OCI-LY1 (cell line): ENCODE measurements at regions not wholly inside any gene's neighbourhood (a gene's known extent, or its start where the extent isn't known, plus 50 kb on each side); places are given as distances from the start of the nearest gene placed in this dataset.
"Not testable (repeated sequence)": the region's sequence is repeated elsewhere in the genome, so short reads cannot be mapped to it uniquely, and the experiment has no call there.

ENCODE experiments used
- H2AFZ ChIP-seq: fragments of 200-600 bp; sonication (generic), shearing (Covaris generic); 2 replicates; pipeline ENCODE4 v1.6.0; 2014; ENCODE audit warnings: antibody characterized with exemption, mild to moderate bottlenecking, low read length
- H3F3A ChIP-seq: fragments of 200-600 bp; sonication (generic), shearing (Covaris generic); 2 replicates; pipeline ENCODE4 v1.6.0; 2014; ENCODE audit warnings: mild to moderate bottlenecking, antibody characterized with exemption, low read length, moderate library complexity; ENCODE audit not compliant: insufficient read depth
- H3K27ac ChIP-seq: fragments of 200-600 bp; sonication (generic); 2 replicates; pipeline ENCODE4 v1.5.1; 2014; ENCODE audit warnings: low read length, mixed run types, mild to moderate bottlenecking, low read depth; ENCODE audit not compliant: poor library complexity, severe bottlenecking
- H3K27me3 ChIP-seq: fragments of 200-600 bp; sonication (generic); 2 replicates; pipeline ENCODE4 v1.6.0; 2014; ENCODE audit warnings: antibody characterized with exemption, mild to moderate bottlenecking, low read length, moderate library complexity; ENCODE audit not compliant: insufficient read depth
- H3K36me3 ChIP-seq: fragments of 200-600 bp; sonication (generic); 2 replicates; pipeline ENCODE4 v1.6.1; 2014; ENCODE audit warnings: mild to moderate bottlenecking, antibody characterized with exemption, low read length, moderate library complexity, mixed read lengths; ENCODE audit not compliant: insufficient read depth
- H3K4me1 ChIP-seq: fragments of 200-600 bp; sonication (generic); 2 replicates; pipeline ENCODE4 v1.5.1; 2014; ENCODE audit warnings: mild to moderate bottlenecking, low read length, moderate library complexity; ENCODE audit not compliant: insufficient read depth, severe bottlenecking
- H3K4me2 ChIP-seq: fragments of 200-600 bp; sonication (generic), shearing (Covaris generic); 2 replicates; pipeline ENCODE4 v1.6.1; 2014; ENCODE audit warnings: low read length
- H3K4me3 ChIP-seq: fragments of 200-600 bp; sonication (generic); 2 replicates; pipeline ENCODE4 v1.5.1; 2014; ENCODE audit warnings: low read length, low read depth, mild to moderate bottlenecking, mixed read lengths; ENCODE audit not compliant: poor library complexity, severe bottlenecking
- H3K79me2 ChIP-seq: fragments of 200-600 bp; shearing (Covaris generic); 2 replicates; pipeline ENCODE4 v1.6.1; 2016; ENCODE audit warnings: mixed run types, low read length, mixed read lengths; ENCODE audit not compliant: insufficient read depth
- H3K9ac ChIP-seq: fragments of 200-600 bp; sonication (generic), shearing (Covaris generic); 2 replicates; pipeline ENCODE4 v1.6.1; 2014; ENCODE audit warnings: mild to moderate bottlenecking, low read length, mixed read lengths
- H3K9me2 ChIP-seq: fragments of 200-600 bp; sonication (generic), shearing (Covaris generic); 2 replicates; pipeline ENCODE4 v1.6.1; 2014; ENCODE audit warnings: low read depth, mild to moderate bottlenecking, low read length, mixed read lengths
- H3K9me3 ChIP-seq: fragments of 200-600 bp; shearing (Covaris generic); 2 replicates; pipeline ENCODE4 v1.6.1; 2014; ENCODE audit warnings: low read length, mixed read lengths
- H4K20me1 ChIP-seq: fragments of 200-600 bp; sonication (generic), shearing (Covaris generic); 2 replicates; pipeline ENCODE4 v1.6.0; 2016; ENCODE audit warnings: mild to moderate bottlenecking, low read length; ENCODE audit not compliant: insufficient read depth
- EZH2 ChIP-seq: fragments of 200-600 bp; sonication (generic), shearing (Covaris generic); IDR thresholded peaks from 2 replicates; pipeline ENCODE4 v1.8.0; 2017; ENCODE audit warnings: borderline replicate concordance, mixed run types, mild to moderate bottlenecking, antibody characterized with exemption, low read length, moderate library complexity, mixed read lengths
- TF ChIP-seq, protein P1 (sequence below): fragments of 200-600 bp; sonication (generic), shearing (Covaris generic); IDR thresholded peaks from 2 replicates; pipeline ENCODE4 v1.5.1; 2017; ENCODE audit warnings: mild to moderate bottlenecking, antibody characterized with exemption, low read length, moderate library complexity, mixed read lengths

DNA sequence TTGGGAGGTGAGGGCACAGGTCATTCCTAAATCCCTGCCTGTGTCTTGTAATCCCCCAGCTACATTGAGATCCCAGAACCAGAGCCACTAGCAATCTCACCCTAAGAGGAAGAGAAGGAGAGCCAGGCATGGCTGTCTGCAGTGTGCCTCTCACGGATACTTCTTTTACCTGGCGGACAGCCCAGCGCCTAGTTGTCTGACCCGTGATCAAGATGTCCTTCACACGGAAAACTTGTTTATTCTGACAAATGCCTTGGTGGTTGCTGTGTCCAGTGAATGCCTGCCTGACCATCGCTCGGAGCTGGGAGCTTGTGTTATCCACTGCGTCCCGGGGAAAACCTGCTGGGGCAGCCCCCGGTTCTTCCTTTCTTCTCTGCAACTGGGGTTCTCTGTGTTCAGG, 140.5 kb upstream of the WSCD1 start:
- TF ChIP-seq EZH2: no peak
- TF ChIP-seq, protein P1, sequence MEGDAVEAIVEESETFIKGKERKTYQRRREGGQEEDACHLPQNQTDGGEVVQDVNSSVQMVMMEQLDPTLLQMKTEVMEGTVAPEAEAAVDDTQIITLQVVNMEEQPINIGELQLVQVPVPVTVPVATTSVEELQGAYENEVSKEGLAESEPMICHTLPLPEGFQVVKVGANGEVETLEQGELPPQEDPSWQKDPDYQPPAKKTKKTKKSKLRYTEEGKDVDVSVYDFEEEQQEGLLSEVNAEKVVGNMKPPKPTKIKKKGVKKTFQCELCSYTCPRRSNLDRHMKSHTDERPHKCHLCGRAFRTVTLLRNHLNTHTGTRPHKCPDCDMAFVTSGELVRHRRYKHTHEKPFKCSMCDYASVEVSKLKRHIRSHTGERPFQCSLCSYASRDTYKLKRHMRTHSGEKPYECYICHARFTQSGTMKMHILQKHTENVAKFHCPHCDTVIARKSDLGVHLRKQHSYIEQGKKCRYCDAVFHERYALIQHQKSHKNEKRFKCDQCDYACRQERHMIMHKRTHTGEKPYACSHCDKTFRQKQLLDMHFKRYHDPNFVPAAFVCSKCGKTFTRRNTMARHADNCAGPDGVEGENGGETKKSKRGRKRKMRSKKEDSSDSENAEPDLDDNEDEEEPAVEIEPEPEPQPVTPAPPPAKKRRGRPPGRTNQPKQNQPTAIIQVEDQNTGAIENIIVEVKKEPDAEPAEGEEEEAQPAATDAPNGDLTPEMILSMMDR: no peak
- Histone ChIP-seq H3K4me1 (no peaks in the 10 kb centered on the region), H3K9me3 (no peaks in the 10 kb centered on the region), H3K36me3 (no peaks in the 10 kb centered on the region), H2AFZ (no peak overlapping the region), H3K9ac (no peak overlapping the region), H3K9me2 (no peaks in the 10 kb centered on the region), H3K4me3 (no peak overlapping the region), H3K4me2 (no peak overlapping the region), H3F3A (no peaks in the 10 kb centered on the region), H3K79me2 (no peaks in the 10 kb centered on the region), H4K20me1 (no peaks in the 10 kb centered on the region), H3K27ac (no peak overlapping the region), H3K27me3 (no peaks in the 10 kb centered on the region)

DNA sequence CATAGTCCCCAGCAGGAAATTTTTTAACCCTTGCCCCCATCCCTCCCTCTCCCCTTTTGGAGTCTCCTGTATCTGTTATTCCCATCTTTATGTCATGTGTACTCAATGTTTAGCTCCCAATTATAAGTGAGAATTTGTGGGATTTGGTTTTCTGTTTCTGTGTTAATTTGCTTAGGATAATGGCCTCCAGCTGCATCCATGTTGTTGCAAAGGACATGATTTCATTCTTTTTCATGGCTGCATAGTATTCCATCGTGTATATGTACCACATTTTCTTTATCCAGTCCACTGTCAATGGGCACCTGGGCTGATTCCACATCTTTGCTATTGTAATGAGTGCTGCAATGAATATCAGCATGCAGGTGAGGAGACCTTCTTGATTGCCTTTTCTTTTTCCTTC, 139.6 kb upstream of the WSCD1 start:
- not testable (repeated sequence) for H3K4me1 ChIP-seq, H3K4me3 ChIP-seq, H3F3A ChIP-seq

DNA sequence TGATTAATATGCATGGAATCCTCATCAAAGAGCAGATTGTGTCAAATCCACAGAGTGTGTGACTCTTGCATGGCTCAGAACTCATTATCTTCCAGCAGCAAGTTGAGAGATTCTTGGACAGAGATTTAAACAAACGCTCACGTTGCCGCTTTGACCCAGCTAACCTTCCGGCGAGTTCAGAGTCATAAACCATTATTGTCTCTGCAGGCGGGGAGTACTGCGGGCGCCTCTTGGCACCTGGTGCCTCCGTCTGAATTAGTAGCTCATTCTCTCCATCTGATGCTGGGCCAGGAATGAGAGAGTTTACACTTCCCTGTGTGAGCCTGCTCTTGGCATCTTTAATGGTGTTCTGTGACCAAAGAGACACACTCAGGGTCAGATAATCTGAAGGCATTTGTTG, 138.6 kb upstream of the WSCD1 start:
- H3K9me2 ChIP-seq: no peaks in the 10 kb centered on the region
- TF ChIP-seq EZH2: no peak
- TF ChIP-seq, protein P1: no peak
- H3K4me2 ChIP-seq: no peak overlapping the region
- H3K27me3 ChIP-seq: no peaks in the 10 kb centered on the region
- no peak overlapping the region for H3K27ac ChIP-seq
- no peaks in the 10 kb centered on the region for H3K36me3 ChIP-seq
- H3K9ac ChIP-seq: no peak overlapping the region
- H3F3A ChIP-seq: no peaks in the 10 kb centered on the region
- no peaks in the 10 kb centered on the region for H3K4me1 ChIP-seq
- no peak overlapping the region for H2AFZ ChIP-seq
- H3K79me2 ChIP-seq: no peaks in the 10 kb centered on the region
- H3K9me3 ChIP-seq: no peaks in the 10 kb centered on the region
- no peaks in the 10 kb centered on the region for H4K20me1 ChIP-seq
- no peak overlapping the region for H3K4me3 ChIP-seq

More for the DNA sequence above, 139.6 kb upstream of the WSCD1 start:
- not testable (repeated sequence) for H3K4me2 ChIP-seq, H4K20me1 ChIP-seq, H3K36me3 ChIP-seq, H3K9ac ChIP-seq, H3K79me2 ChIP-seq, H3K27me3 ChIP-seq, H3K27ac ChIP-seq, H3K9me2 ChIP-seq, H2AFZ ChIP-seq, H3K9me3 ChIP-seq

DNA sequence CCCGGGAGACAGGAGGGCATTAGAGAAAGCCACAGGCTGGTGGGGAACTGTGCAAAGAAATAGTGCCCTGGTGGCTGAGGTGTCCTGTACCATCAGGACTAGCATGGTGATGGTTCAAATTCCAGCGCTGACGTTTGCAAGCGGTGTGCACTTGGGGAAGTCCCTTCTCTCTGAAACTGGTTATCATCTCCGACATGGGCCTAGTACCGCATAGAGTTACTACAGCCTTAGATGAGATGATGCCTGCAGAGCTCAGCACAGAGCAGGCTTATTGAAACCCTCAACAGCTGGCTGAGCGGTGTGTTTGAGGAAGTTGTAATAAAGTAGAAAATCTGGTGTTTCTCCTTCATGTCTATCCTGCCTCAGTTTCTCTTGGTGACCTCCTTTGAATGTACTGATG, 136.7 kb upstream of the WSCD1 start:
- Histone ChIP-seq H3K9me2 (no peaks in the 10 kb centered on the region), H3K9ac (no peak overlapping the region), H3K4me3 (no peak overlapping the region), H3K36me3 (no peaks in the 10 kb centered on the region), H4K20me1 (no peaks in the 10 kb centered on the region), H3K27me3 (no peaks in the 10 kb centered on the region), H3K27ac (no peak overlapping the region), H3K79me2 (no peaks in the 10 kb centered on the region), H3F3A (no peaks in the 10 kb centered on the region), H2AFZ (no peak overlapping the region), H3K9me3 (no peaks in the 10 kb centered on the region), H3K4me1 (no peaks in the 10 kb centered on the region), H3K4me2 (no peak overlapping the region)
- TF ChIP-seq EZH2: no peak
- TF ChIP-seq, protein P1: no peak
